ENCODE measurements at regions not wholly inside any gene's neighbourhood (a gene's known extent, or its start where the extent isn't known, plus 50 kb on each side); places are given as distances from the start of the nearest gene placed in this dataset.
A peak's percentile ranks its signal among the peaks of the same experiment; 100 is the strongest.

DNA sequence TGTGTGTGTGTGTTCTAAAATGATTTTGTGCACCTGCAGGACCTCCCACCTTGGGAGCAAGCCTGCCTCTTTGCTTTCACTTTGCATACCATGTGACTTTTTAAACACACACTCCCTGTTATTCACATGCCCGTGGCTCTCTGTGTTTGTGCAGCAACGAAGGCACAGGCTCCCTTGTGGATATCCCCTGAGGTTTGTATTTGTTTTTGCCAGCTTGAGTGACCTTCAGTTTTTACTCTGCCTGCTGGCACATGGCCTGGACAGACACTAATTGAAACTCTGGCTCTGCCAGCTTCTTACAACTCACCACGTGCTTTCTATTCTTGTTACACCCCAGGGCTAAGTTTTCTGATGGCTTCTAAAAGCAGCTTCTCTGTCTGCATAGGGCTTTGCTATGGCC lies 885.8 kb downstream of the SH3BGRL start:
- no peak for DNase-seq

GRCh38 chrX:82092307-82092706 lies 890.4 kb downstream of the SH3BGRL start:
- no peak for DNase-seq

DNA sequence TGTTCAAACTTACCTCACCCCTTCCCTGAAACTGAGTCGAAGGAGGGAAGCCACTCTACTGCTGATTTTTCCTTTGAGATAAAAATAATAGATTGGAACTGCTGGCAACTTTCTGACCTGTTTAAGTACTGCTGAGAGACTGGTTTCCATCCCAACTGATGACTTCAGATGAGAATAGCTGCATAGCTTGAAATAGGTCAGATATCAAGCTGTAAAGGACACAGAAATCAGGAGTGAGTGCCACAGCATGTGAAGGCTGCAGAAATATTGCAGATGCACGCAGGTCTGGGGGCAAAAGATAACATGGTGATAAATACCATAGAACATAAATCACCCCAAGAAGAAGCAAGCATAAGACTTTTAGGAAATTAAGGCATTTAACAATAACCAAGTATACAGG lies 923.2 kb downstream of the SH3BGRL start:
- no peak for DNase-seq

GRCh38 chrX:82127228-82128123 lies 925.6 kb downstream of the SH3BGRL start:
- DNase-seq: no peak

DNA sequence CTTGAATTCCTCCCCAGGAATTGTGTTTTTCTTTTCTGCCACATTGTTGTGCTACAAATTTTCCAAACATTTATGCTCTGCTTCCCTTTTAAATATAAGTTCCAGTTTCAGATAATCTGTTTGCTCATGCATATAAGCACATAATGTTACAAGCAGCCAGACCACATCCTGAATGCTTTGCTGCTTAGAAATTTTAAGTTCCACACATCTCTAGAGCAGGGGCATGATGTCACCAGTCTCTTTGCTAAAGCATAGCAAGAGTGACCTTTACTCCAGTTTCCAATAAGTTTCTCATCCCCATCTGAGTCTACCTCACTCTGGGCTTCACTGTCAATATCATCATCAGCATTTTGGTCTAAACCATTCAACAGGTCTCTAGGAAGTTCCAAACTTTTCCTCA lies 932.5 kb downstream of the SH3BGRL start:
- no peak for DNase-seq

- DNase-seq: no peak
Measured at GRCh38 chrX:82141942-82142341, 940.0 kb downstream of the SH3BGRL start.

DNA sequence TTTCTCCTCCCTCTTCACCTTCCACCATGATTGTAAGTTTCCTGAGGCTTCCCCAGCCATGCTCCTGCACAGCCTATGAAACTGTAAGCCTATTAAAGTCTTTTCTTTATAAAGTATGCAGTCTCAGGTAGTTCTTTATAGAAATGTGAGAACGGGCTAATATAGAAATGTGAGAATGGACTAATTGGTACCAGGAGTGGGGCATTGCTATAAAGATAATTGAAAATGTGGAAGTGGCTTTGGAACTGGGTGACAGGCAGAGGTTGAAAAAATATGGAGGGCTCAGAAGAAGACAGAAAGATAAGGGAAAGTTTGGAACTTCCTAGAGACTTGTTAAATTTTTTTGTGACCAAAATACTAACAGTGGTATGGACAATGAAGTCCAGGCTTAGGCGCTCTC lies 959.3 kb downstream of the SH3BGRL start:
- no peak for DNase-seq

DNA sequence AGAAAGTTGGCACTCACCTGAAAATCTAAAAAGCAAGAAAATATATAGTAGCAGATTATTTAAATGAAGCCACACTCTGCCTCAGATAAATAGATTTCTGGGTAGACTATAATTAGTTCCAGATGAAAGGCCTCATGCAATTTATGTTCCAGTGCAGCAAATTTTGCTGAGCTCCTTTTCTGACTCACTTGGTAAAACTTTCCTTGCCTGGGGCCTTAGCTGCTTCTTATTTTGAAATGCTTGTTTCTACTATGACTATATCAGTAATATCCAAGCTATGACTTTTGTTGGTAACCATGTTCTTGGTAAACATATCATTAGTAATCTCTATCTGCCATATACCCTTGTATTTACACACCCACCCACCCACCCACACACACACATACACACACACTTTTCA lies 961.8 kb downstream of the SH3BGRL start:
- DNase-seq: no peak

GRCh38 chrX:82196866-82197265 lies 995.0 kb downstream of the SH3BGRL start:
- no peak for DNase-seq

GRCh38 chrX:82208975-82209374 lies 1007.1 kb downstream of the SH3BGRL start:
- no peak for DNase-seq

DNA sequence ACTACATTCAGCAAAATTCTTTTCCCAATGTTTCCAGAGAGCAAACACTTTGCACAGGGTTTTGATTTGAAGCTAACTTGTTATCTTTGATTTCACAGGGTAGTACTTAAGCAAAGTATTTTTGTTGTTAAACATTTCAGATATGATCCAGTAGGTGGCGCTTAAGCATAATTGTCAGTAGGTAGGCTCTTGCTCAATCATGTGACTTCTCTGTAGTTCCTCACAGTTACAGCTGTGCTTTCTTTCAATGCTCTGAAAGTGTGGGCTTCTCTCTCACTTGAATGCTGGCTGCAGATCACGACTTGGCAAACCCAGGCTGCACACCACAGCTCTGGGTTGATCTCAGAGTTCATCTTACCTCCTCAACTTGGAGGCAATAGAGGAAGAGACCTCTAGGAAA lies 1016.5 kb downstream of the SH3BGRL start:
- peak; percentile 0 for DNase-seq

- no peak for DNase-seq
Measured at GRCh38 chrX:82219129-82219528, 1017.2 kb downstream of the SH3BGRL start.

- DNase-seq: no peak
Measured at GRCh38 chrX:82224961-82225360, 1023.1 kb downstream of the SH3BGRL start.

GRCh38 chrX:82230013-82230412 lies 1028.1 kb downstream of the SH3BGRL start:
- DNase-seq: no peak

DNA sequence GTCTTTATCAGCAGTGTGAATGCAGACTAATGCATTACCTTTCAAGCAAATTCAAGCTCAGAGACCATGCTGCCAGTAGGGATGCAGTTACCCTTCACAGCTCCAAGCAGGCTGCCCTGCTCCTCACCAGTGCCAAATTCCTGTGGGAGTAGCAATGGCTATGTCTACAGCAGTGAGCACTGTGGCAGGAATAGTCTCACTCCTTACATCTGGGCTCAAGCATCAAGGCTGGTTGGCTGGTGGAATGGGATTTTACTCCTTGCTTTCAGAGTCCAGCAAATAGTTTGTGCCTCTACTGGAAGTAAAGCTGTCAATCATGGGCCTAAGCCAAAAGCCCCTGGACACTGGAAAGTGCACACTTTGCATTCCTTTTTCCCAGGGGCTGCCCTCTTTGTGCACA lies 1030.8 kb downstream of the SH3BGRL start:
- no peak for DNase-seq

- DNase-seq: no peak
Measured at GRCh38 chrX:82237328-82237727, 1035.4 kb downstream of the SH3BGRL start.
